Left ventricle myocardium superior (tissue), 1 donor: ENCODE measurements at regions not wholly inside any gene's neighbourhood (a gene's known extent, or its start where the extent isn't known, plus 50 kb on each side); places are given as distances from the start of the nearest gene placed in this dataset.
A peak's percentile ranks its signal among the peaks of the same experiment; 100 is the strongest.

Experiments
- ATAC-seq: fragments of 200-7000 bp; cut with Tn5 transposase; one replicate; pipeline ENCODE4 v1.9.1; 2020; ENCODE audit warnings: mild to moderate bottlenecking, moderate library complexity
- DNase-seq: peaks from one replicate; pipeline ENCODE4 v3.0.0-alpha.2; 2020
- intact Hi-C: fragments of 100-400 bp; cut with micrococcal nuclease; formaldehyde crosslinking; loops from one replicate; pipeline ENCODE4 v1.11.0; 2022
- donor health status: DM: no; HTN: yes; CAD: no; lungs with severe emphysema.

GRCh38 chr5:61262080-61262479, 70.0 kb upstream of the ZSWIM6 start:
- intact Hi-C loops: no loop called here
- DNase-seq (no peak), ATAC-seq (no peak)

DNA sequence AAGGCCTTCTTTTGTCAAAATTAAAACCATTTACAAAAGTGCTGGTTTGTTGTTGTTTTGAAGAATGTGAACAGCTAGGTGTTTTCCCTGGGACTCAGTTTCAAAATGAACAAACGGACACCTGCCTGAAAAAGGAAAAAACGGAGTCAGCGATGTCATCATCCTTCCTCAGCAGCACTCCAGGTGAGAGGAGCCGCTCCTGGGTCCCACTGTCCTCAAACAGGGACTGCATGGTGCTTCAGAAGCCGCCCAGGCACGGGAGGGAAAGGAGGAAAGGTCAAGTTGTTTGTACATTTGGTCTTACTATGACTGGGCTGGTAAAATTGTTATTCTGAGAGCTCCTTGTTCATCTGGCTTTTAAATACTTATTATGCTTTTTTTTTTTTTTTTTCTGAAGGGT, 69.0 kb upstream of the ZSWIM6 start:
- ATAC-seq: no peak
- intact Hi-C loops: no loop called here

DNA sequence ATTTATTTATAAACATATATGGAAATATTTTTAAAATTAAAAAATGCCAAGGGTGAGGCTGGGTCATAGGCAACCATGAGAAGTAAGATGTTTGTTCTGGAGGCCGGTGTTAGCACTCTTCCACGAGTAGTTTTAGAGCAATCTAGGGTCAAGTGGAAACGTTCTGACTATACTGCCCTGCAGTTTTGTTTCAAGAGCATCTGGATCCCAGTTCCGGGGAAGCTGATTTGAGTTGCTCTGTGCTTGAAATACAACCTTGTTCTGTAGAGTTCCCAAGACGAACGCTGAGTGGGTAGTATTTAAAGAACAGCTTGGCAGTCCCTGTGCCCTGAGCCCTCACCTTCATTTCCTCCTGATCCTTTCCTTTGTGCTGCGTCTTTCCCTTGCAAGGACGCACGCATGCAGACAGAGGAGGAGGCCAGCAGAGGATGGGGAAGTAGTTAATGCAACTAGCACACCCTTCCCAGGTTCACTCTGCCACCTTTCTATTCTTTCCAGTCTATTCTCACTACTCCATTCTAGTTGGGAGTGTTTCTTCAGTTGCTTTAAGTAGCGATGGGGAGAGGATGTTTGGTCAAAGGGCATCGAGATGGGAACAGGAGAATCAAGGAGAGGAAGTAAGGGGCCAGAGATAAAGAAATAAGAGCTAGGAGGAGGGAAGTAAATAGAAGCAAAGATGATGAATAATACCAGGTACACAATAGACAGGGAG, 68.3 kb upstream of the ZSWIM6 start:
- DNase-seq (no peak), ATAC-seq (no peak)

More for the DNA sequence above, 69.0 kb upstream of the ZSWIM6 start:
- no peak for DNase-seq

DNA sequence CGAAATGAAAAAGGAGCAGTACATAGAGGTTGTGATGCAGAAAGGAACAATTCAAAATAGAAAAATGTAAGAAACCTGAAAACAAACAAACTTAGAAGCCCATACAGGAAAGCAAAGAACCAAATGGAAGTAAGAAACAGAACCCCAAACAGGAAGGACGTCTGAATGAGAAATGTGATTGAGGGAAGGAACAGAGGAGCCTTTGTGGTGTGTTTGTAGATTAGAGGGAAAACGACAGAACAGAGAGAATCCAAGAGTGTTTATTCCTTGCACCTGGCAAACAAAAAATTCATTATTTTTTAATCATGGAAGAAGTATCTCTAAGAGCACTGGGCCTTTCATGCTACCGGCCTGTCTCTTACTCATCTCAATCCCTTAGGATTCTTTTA, 67.8 kb upstream of the ZSWIM6 start:
- ATAC-seq: no peak
- DNase-seq: no peak
- intact Hi-C loops: no loop called here

More for the DNA sequence above, 68.3 kb upstream of the ZSWIM6 start:
- intact Hi-C loops: no loop called here

DNA sequence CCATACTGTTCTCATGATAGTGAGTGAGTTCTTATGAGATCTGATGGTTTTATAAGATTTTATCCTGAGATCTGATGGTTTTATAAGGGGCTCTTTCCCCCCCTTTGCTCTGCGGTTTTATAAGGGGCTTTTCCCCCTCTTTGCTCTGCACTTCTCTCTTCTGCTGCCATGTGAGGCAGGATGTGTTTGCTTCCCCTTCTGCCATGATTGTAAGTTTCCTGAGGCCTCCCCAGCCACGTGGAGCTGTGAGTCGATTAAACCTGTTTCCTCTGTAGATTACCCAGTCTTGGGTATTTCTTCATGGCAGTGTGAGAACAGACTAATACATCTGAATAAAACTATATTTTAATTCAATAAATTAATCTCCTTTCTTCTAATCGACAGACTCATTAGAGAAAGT, 64.9 kb upstream of the ZSWIM6 start:
- ATAC-seq: no peak
- DNase-seq: no peak
- intact Hi-C loops: no loop called here

GRCh38 chr5:61268871-61269270, 63.2 kb upstream of the ZSWIM6 start:
- intact Hi-C loops: no loop called here

DNA sequence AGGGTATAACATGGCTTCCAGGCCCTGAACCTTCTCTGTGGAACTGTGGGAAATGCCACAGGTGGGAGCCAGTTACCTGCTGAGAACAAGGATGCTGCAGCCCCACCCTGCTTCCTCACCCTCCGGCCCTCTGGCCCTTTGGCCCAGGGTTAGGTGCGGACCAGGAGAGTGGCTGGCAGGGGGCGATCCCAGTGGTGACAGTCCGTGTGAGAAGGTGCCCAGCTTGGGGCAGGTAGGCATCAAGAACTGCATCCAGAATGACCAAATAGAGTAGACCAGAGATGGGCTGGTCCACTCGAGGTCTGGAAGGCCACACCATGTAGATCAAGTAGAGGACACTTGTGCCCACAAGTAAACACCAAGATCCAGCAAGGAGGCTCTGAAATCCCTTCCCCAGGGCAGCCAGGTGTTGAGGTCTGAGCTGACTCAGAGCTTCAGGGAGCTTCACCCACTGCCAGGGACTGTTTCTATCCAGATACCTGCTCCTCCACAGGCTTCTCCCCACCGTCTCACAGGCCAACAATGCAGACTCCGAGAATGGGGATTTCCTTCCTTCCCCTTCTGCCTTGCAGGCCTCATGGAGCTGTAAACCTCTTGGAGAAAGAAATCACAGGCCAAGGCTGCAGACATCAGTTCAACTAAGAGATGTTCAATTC, 61.4 kb upstream of the ZSWIM6 start:
- DNase-seq (no peak), ATAC-seq (no peak)
- intact Hi-C loops: no loop called here

More at GRCh38 chr5:61268871-61269270, 63.2 kb upstream of the ZSWIM6 start:
- DNase-seq (no peak), ATAC-seq (no peak)

DNA sequence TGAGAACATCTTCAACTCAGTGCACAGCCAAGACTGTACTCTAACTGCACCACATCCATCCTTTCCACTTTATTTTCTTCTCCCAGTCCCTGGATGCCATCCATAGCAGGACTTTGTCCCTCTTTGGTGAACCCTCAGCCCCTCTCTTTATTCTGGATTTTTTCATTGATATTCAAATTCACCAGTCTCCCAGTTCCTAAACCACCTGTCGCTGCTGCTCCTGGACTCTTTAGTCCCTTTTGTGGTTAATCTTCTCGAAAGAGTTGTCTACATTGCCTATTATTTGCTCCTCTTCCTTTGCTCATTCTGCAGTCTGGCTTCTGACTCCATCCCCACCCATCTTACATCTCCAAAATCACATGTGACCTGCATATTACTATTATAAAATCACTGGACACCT, 59.4 kb upstream of the ZSWIM6 start:
- ATAC-seq (no peak), DNase-seq (no peak)
- intact Hi-C loops: no loop called here

DNA sequence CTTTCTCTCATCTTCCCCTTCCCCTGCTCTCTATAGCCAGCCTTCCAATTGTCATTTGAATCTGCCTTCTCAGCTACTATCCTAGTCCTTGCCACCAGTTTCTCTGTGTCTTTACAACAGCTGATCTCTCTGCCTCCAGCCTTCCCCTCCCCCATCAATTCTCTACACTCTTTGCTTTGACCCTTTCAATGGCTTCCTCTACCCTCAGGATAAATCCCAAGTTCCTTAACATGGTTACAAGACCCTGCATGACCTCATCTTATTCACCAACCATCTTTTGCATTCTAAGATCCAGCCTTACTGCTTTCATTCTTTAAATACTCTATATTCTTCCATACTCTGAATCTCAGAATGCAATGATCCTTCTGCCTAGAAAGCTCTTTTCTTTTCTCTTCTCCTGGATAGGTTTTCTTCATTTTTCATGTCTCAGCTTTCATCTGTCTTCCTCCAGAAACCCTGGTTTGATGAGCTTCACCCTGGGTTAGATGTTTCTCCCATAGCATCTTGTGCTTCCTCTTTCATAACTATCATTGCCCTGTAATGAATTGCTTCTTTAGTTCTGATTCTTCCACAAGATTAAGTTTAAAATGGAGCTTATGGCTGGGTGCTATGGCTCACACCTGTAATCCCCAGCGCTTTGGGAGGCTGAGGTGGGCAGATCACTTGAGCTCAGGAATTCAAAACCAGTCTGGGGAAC, 58.6 kb upstream of the ZSWIM6 start:
- ATAC-seq (no peak), DNase-seq (no peak)
- intact Hi-C loops: no loop called here

GRCh38 chr5:61274511-61274911, 57.5 kb upstream of the ZSWIM6 start:
- DNase-seq (no peak), ATAC-seq (no peak)
- intact Hi-C loops: no loop called here

GRCh38 chr5:61275841-61276240, 56.2 kb upstream of the ZSWIM6 start:
- peak; percentile 65 for DNase-seq
- intact Hi-C loops: no loop called here
- peak; percentile 69 for ATAC-seq

DNA sequence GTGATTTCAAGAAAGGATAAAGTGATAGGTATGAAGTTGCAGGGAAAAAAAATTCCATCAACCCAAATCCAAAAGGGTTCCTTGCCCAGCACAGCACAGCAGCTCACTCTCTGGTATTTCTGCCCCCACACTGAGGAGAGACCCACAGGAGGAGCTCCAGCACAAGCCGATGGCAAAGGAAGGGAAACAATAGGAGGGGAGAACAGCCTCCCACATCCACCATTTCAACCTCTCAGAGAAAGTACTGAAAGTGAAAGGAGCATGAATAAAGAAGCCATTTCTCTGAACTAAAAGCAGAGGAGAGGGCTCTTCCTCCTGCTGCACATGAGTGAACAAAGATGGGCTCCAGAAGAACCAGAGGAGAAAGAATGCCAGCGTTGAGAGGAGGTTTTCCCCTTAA, 54.9 kb upstream of the ZSWIM6 start:
- intact Hi-C loops: no loop called here
- DNase-seq (no peak), ATAC-seq (peak; percentile 39)

- ATAC-seq (no peak), DNase-seq (no peak)
- intact Hi-C loops: no loop called here
Observed at GRCh38 chr5:61277781-61278180, 54.3 kb upstream of the ZSWIM6 start.

GRCh38 chr5:61279725-61280124, 52.3 kb upstream of the ZSWIM6 start:
- intact Hi-C loops: no loop called here
- no peak for ATAC-seq
- DNase-seq: no peak

DNA sequence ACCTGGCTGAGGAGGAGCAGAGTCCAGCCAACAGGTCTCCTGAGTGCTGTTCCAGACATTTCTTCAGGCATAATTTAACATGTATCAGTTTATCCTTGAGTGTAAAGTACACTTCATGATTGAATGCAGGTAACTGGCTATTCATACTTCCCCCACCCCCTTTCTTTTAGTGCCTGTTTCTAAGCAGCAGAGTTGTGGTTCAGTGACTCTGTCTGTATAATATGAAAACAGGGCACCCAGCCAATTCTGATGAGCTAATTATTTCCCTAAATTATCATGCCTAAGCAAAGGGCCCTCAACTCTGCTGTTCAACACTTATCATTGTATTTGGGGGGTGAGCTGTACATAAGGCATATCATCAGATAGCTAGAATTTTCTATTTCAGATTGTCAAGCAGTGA, 51.9 kb upstream of the ZSWIM6 start:
- peak; percentile 87 for ATAC-seq
- intact Hi-C loops: no loop called here
- no peak for DNase-seq

DNA sequence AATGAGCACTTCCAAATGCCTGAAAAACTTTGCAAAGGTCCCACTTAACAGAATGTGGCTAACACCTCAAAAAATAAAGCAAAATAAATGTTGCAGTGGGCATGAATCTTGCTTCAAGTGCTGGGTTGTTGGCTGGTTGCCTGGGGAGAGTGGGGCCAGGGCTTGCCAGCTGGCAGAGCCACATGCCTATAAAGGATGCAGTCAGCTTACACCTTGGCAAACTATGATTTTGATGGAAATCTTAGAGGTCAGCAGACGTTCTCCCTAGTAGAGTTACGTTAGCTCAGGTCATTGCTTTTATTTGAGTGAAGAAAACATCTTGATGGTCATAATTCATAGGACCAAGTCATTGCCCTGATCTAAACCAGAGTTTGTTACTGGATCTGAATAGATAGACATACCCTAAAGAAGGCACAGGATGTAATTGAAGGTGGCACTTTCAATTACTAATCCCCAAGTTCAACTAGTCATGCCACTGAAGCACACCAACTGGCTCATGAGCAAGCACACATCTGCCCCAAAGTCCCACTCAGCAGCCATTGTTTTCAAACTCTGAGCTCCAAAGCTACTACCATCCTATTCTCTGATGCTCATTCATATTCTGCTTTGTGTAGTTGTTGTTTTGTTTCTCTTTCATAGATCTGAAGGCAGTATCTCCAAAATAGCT, 51.2 kb upstream of the ZSWIM6 start:
- peak; percentile 69 for DNase-seq

DNA sequence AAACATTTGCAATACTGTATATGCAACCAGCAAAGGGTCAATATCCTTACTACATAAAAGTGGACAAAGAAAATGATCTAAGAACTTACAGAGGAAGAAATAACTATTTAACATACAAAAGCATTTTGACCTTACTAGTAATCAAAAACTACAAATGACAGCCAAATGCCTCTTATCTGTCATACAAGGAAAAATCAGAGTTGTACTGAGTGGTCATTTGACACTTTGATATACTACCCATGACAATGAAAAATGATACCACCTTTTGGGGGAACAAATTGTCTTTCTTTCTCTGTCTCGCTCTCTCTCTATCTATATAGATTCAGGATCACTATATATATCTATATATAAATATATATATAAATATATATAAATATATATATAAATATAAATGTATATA, 50.4 kb upstream of the ZSWIM6 start:
- no peak for DNase-seq
- ATAC-seq: no peak
- intact Hi-C loops: no loop called here

More for the DNA sequence above, 51.2 kb upstream of the ZSWIM6 start:
- peak; percentile 83 for ATAC-seq
- intact Hi-C loops: no loop called here
